ENCODE measurements at regions not wholly inside any gene's neighbourhood (a gene's known extent, or its start where the extent isn't known, plus 50 kb on each side); places are given as distances from the start of the nearest gene placed in this dataset.
"Not testable (repeated sequence)": the region's sequence is repeated elsewhere in the genome, so short reads cannot be mapped to it uniquely, and the experiment has no call there.

- Histone ChIP-seq H3K4me3 (ENCODE audit: low read depth, low read length) (no peak overlapping the region), H3K36me3 (ENCODE audit: control insufficient read depth, insufficient read depth, low read length) (no peaks in the 10 kb centered on the region), H3K27ac (ENCODE audit: insufficient read depth, low read length, poor library complexity, severe bottlenecking) (no peak overlapping the region), H3K27me3 (ENCODE audit: control insufficient read depth, insufficient read depth, low read length) (no peaks in the 10 kb centered on the region), H3K9me3 (ENCODE audit: control insufficient read depth in 2 of 2, low read length in 2 of 2) (no peaks in the 10 kb centered on the region), H3K4me1 (ENCODE audit: control insufficient read depth, insufficient read depth, low read length, poor library complexity, severe bottlenecking) (peaks cover 5% of the 10 kb centered on the region)
- H3K27ac Mint-ChIP-seq: no peak overlapping the region
- DNase-seq (no peak), ATAC-seq (ENCODE audit: low read depth in 2 of 2) (no peak)
- peaks cover 1 to 7% (median 4%) of the 10 kb centered on the region in 4 donors for H3K4me1 Mint-ChIP-seq
- no peak overlapping the region for H3K4me3 Mint-ChIP-seq
- H3K9me3 Mint-ChIP-seq: no peaks in the 10 kb centered on the region
- H3K27me3 Mint-ChIP-seq: peaks cover 19% of the 10 kb centered on the region
- no peaks in the 10 kb centered on the region for H3K36me3 Mint-ChIP-seq
Measured at GRCh38 chr15:66633041-66633937, 67.5 kb upstream of the LCTL start.

- no peaks in the 10 kb centered on the region for H3K36me3 Mint-ChIP-seq
- H3K4me1 Mint-ChIP-seq: peaks cover 5 to 12% (median 8%) of the 10 kb centered on the region in 4 donors
- H3K4me3 Mint-ChIP-seq: no peak overlapping the region
- H3K9me3 Mint-ChIP-seq: no peaks in the 10 kb centered on the region
- no peak overlapping the region for H3K27ac Mint-ChIP-seq
- Histone ChIP-seq H3K4me1 (ENCODE audit: control insufficient read depth, insufficient read depth, low read length, poor library complexity, severe bottlenecking) (peaks cover 11% of the 10 kb centered on the region), H3K27me3 (ENCODE audit: control insufficient read depth, insufficient read depth, low read length) (no peaks in the 10 kb centered on the region), H3K27ac (ENCODE audit: insufficient read depth, low read length, poor library complexity, severe bottlenecking) (no peak overlapping the region), H3K4me3 (ENCODE audit: low read depth, low read length) (no peak overlapping the region), H3K9me3 (ENCODE audit: control insufficient read depth in 2 of 2, low read length in 2 of 2) (no peaks in the 10 kb centered on the region), H3K36me3 (ENCODE audit: control insufficient read depth, insufficient read depth, low read length) (no peaks in the 10 kb centered on the region)
- no peak for DNase-seq
- no peak for ATAC-seq (ENCODE audit: low read depth in 2 of 2)
- H3K27me3 Mint-ChIP-seq: peaks cover 13% of the 10 kb centered on the region
Measured at GRCh38 chr15:66633938-66634250, 68.1 kb upstream of the LCTL start.

DNA sequence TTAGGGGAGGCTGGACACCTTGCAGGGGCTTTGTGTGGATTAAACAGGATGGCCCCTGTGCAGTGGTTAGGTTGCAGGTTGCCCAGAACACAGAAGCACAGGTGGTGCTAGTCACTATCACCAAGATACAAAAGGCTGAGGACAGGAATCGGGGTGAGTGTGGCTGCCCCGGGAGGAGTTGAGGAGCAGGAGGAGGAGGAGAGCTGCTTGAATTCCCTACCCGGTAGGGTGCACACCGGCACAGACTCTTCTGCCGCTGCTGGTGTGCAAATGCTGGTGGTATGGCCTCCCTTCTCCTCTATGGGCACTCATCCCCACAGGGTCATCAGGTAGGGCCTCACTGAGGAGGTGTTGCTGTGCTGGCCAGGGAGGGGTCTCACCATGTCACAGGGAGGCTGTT, 67.5 kb upstream of the SMAD6 start:
- peaks cover 5 to 15% (median 8%) of the 10 kb centered on the region in 4 donors for H3K4me1 Mint-ChIP-seq
- ATAC-seq (ENCODE audit: low read depth in 2 of 2) (no peak), DNase-seq (no peak)
- peaks cover 13% of the 10 kb centered on the region for H3K27me3 Mint-ChIP-seq
- no peak overlapping the region for H3K27ac ChIP-seq (ENCODE audit: insufficient read depth, low read length, poor library complexity, severe bottlenecking)
- H3K4me1 ChIP-seq (ENCODE audit: control insufficient read depth, insufficient read depth, low read length, poor library complexity, severe bottlenecking): peaks cover 14% of the 10 kb centered on the region
- H3K9me3 Mint-ChIP-seq: no peaks in the 10 kb centered on the region
- H3K36me3 Mint-ChIP-seq: no peaks in the 10 kb centered on the region
- H3K4me3 ChIP-seq (ENCODE audit: low read depth, low read length): no peak overlapping the region
- H3K4me3 Mint-ChIP-seq: no peak overlapping the region
- H3K27me3 ChIP-seq (ENCODE audit: control insufficient read depth, insufficient read depth, low read length): no peaks in the 10 kb centered on the region
- no peak overlapping the region for H3K27ac Mint-ChIP-seq
- no peaks in the 10 kb centered on the region for H3K36me3 ChIP-seq (ENCODE audit: control insufficient read depth, insufficient read depth, low read length)
- H3K9me3 ChIP-seq (ENCODE audit: control insufficient read depth in 2 of 2, low read length in 2 of 2): no peaks in the 10 kb centered on the region

- Mint-ChIP-seq H3K27ac (no peak overlapping the region), H3K9me3 (no peaks in the 10 kb centered on the region), H3K27me3 (peaks cover 13% of the 10 kb centered on the region), H3K4me3 (no peak overlapping the region), H3K36me3 (no peaks in the 10 kb centered on the region), H3K4me1 (peaks cover 5 to 15% (median 8%) of the 10 kb centered on the region in 4 donors)
- no peaks in the 10 kb centered on the region for H3K36me3 ChIP-seq (ENCODE audit: control insufficient read depth, insufficient read depth, low read length)
- ATAC-seq (ENCODE audit: low read depth in 2 of 2): no peak
- H3K4me3 ChIP-seq (ENCODE audit: low read depth, low read length): no peak overlapping the region
- H3K27ac ChIP-seq (ENCODE audit: insufficient read depth, low read length, poor library complexity, severe bottlenecking): no peak overlapping the region
- H3K9me3 ChIP-seq (ENCODE audit: control insufficient read depth in 2 of 2, low read length in 2 of 2): no peaks in the 10 kb centered on the region
- H3K4me1 ChIP-seq (ENCODE audit: control insufficient read depth, insufficient read depth, low read length, poor library complexity, severe bottlenecking): peaks cover 14% of the 10 kb centered on the region
- no peaks in the 10 kb centered on the region for H3K27me3 ChIP-seq (ENCODE audit: control insufficient read depth, insufficient read depth, low read length)
- DNase-seq: no peak
Measured at GRCh38 chr15:66635006-66635405, 67.0 kb upstream of the SMAD6 start.

DNA sequence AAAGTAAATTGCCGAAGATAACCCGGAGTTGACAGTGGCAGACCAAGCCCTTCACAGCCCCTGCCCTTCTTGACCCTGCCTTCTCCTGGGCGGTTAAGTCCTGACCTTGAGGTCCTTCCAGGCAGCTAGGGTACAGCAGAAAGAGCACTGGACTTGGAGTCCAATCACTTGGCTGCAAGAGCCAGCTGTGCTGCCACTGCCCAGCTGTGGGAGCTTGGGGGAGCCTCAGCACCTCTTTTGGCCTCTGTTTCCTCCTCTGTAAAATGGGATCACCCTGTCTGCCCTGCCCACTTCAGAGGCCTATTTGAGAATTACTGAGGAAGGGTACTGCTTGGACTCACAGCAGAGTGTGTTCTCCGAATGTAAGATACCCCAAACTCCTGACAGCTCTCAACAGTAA, 66.2 kb upstream of the SMAD6 start:
- no peaks in the 10 kb centered on the region for H3K27me3 ChIP-seq (ENCODE audit: control insufficient read depth, insufficient read depth, low read length)
- H3K9me3 Mint-ChIP-seq: no peaks in the 10 kb centered on the region
- peaks cover 14% of the 10 kb centered on the region for H3K4me1 ChIP-seq (ENCODE audit: control insufficient read depth, insufficient read depth, low read length, poor library complexity, severe bottlenecking)
- no peaks in the 10 kb centered on the region for H3K9me3 ChIP-seq (ENCODE audit: control insufficient read depth in 2 of 2, low read length in 2 of 2)
- DNase-seq (no peak), ATAC-seq (ENCODE audit: low read depth in 2 of 2) (no peak)
- peaks cover 6% of the 10 kb centered on the region for H3K27me3 Mint-ChIP-seq
- peaks cover 5 to 15% (median 8%) of the 10 kb centered on the region in 4 donors for H3K4me1 Mint-ChIP-seq
- no peak overlapping the region for H3K4me3 ChIP-seq (ENCODE audit: low read depth, low read length)
- no peak overlapping the region for H3K27ac ChIP-seq (ENCODE audit: insufficient read depth, low read length, poor library complexity, severe bottlenecking)
- no peak overlapping the region for H3K27ac Mint-ChIP-seq
- H3K4me3 Mint-ChIP-seq: no peak overlapping the region
- H3K36me3 ChIP-seq (ENCODE audit: control insufficient read depth, insufficient read depth, low read length): no peaks in the 10 kb centered on the region
- H3K36me3 Mint-ChIP-seq: no peaks in the 10 kb centered on the region

- not testable (repeated sequence) for H3K36me3 ChIP-seq (ENCODE audit: control insufficient read depth, insufficient read depth, low read length); H3K4me3 ChIP-seq (ENCODE audit: low read depth, low read length); H3K4me3 Mint-ChIP-seq; H3K36me3 Mint-ChIP-seq; H3K9me3 ChIP-seq (ENCODE audit: control insufficient read depth in 2 of 2, low read length in 2 of 2); DNase-seq; H3K27ac ChIP-seq (ENCODE audit: insufficient read depth, low read length, poor library complexity, severe bottlenecking); H3K9me3 Mint-ChIP-seq; H3K27me3 Mint-ChIP-seq; ATAC-seq (ENCODE audit: low read depth in 2 of 2); H3K27me3 ChIP-seq (ENCODE audit: control insufficient read depth, insufficient read depth, low read length)
- Mint-ChIP-seq H3K27ac (peak overlapping the region in 1 of 3 donors; percentile 41), H3K4me1 (peaks cover 5 to 15% (median 8%) of the 10 kb centered on the region in 4 donors)
- H3K4me1 ChIP-seq (ENCODE audit: control insufficient read depth, insufficient read depth, low read length, poor library complexity, severe bottlenecking): peaks cover 14% of the 10 kb centered on the region
Measured at GRCh38 chr15:66637044-66637443, 65.0 kb upstream of the SMAD6 start.

- H3K27ac ChIP-seq (ENCODE audit: insufficient read depth, low read length, poor library complexity, severe bottlenecking): no peak overlapping the region
- H3K4me3 Mint-ChIP-seq: peak overlapping the region in 1 of 4 donors; percentile 56
- H3K9me3 ChIP-seq (ENCODE audit: control insufficient read depth in 2 of 2, low read length in 2 of 2): no peaks in the 10 kb centered on the region
- H3K9me3 Mint-ChIP-seq: no peaks in the 10 kb centered on the region
- H3K27me3 Mint-ChIP-seq: peaks cover 4% of the 10 kb centered on the region
- peaks cover 5 to 15% (median 8%) of the 10 kb centered on the region in 4 donors for H3K4me1 Mint-ChIP-seq
- no peak overlapping the region for H3K27ac Mint-ChIP-seq
- peak; percentile 65 to 77 for ATAC-seq (ENCODE audit: low read depth in 2 of 2)
- peaks cover 14% of the 10 kb centered on the region for H3K4me1 ChIP-seq (ENCODE audit: control insufficient read depth, insufficient read depth, low read length, poor library complexity, severe bottlenecking)
- DNase-seq: peak in 1 of 3 donors; percentile 80
- H3K36me3 Mint-ChIP-seq: no peaks in the 10 kb centered on the region
- H3K36me3 ChIP-seq (ENCODE audit: control insufficient read depth, insufficient read depth, low read length): no peaks in the 10 kb centered on the region
- H3K4me3 ChIP-seq (ENCODE audit: low read depth, low read length): no peak overlapping the region
- H3K27me3 ChIP-seq (ENCODE audit: control insufficient read depth, insufficient read depth, low read length): no peaks in the 10 kb centered on the region
Measured at GRCh38 chr15:66638377-66638776, 63.7 kb upstream of the SMAD6 start.

Measured in CD4-positive, CD25-positive, alpha-beta regulatory T cell (primary cell).